ENCODE measurements at regions not wholly inside any gene's neighbourhood (a gene's known extent, or its start where the extent isn't known, plus 50 kb on each side); places are given as distances from the start of the nearest gene placed in this dataset.

GRCh38 chr6:40688214-40688761 is 101.1 kb upstream of the LRFN2 start (continued):
- TF ChIP-seq CHD7 (IDR thresholded peaks at IDR 0.05; ENCODE audit: insufficient replicate concordance, low read length) (no peak), SUZ12 (IDR thresholded peaks at IDR 0.05; ENCODE audit: low read length) (no peak), JUN (IDR thresholded peaks at IDR 0.05; ENCODE audit: low read depth, low read length) (no peak), POU5F1 (IDR thresholded peaks at IDR 0.05; ENCODE audit: low read depth, low read length) (no peak), JUND (IDR thresholded peaks at IDR 0.05; ENCODE audit: low read length) (no peak), E2F6 (IDR thresholded peaks at IDR 0.05) (no peak), TAF7 (optimal IDR thresholded peaks at IDR 0.05; ENCODE audit: borderline replicate concordance, low read depth, low read length) (no peak), SP1 (IDR thresholded peaks at IDR 0.05; ENCODE audit: low read depth, low read length) (no peak), ATF3 (IDR thresholded peaks at IDR 0.05; ENCODE audit: insufficient read depth, low read depth, low read length) (no peak), EP300 (IDR thresholded peaks at IDR 0.05; ENCODE audit: borderline replicate concordance in 1 of 2, low read depth in 2 of 2, low read length in 2 of 2) (no peak)
